Trophoblast cell (in vitro differentiated cells and primary cell): ENCODE measurements at regions not wholly inside any gene's neighbourhood (a gene's known extent, or its start where the extent isn't known, plus 50 kb on each side); places are given as distances from the start of the nearest gene placed in this dataset.

Experiments used
- DNase-seq, 2 donors: peaks; one replicate each; pipeline ENCODE4 v3.0.0-alpha.2; 2016
- H2AFZ ChIP-seq: 2 replicates; pipeline ENCODE4 v1.6.1; 2013; ENCODE audit warnings: low read length, moderate library complexity, mild to moderate bottlenecking; ENCODE audit not compliant: insufficient read depth, poor library complexity
- H2AK5ac ChIP-seq: 2 replicates; pipeline ENCODE4 v1.6.1; 2013; ENCODE audit warnings: mild to moderate bottlenecking, low read length
- H2BK120ac ChIP-seq: 2 replicates; pipeline ENCODE4 v1.6.1; 2013; ENCODE audit warnings: low read length, mild to moderate bottlenecking, moderate library complexity; ENCODE audit not compliant: insufficient read depth, poor library complexity
- H2BK12ac ChIP-seq: 2 replicates; pipeline ENCODE4 v1.6.1; 2013; ENCODE audit warnings: mild to moderate bottlenecking, low read length, moderate library complexity
- H2BK5ac ChIP-seq: 2 replicates; pipeline ENCODE4 v1.6.1; 2013; ENCODE audit warnings: low read length, low read depth, moderate library complexity, mild to moderate bottlenecking; ENCODE audit not compliant: poor library complexity
- H3K14ac ChIP-seq: 2 replicates; pipeline ENCODE4 v1.6.1; 2013; ENCODE audit warnings: mild to moderate bottlenecking, low read length
- H3K18ac ChIP-seq: 2 replicates; pipeline ENCODE4 v1.6.1; 2013; ENCODE audit warnings: mild to moderate bottlenecking, low read length
- H3K23ac ChIP-seq: 2 replicates; pipeline ENCODE4 v1.6.1; 2013; ENCODE audit warnings: low read length
- H3K27ac ChIP-seq: 2 replicates; pipeline ENCODE4 v1.5.1; 2013; ENCODE audit warnings: low read depth, mild to moderate bottlenecking, inconsistent platforms, low read length, moderate library complexity
- H3K27me3 ChIP-seq: 2 replicates; pipeline ENCODE4 v1.6.1; 2013; ENCODE audit warnings: inconsistent platforms, mild to moderate bottlenecking, low read length, moderate library complexity; ENCODE audit not compliant: insufficient read depth
- H3K36me3 ChIP-seq, 2 experiments: 1 replicate in 1 of 2; 2 replicates in 1 of 2; pipeline ENCODE4 v1.6.1; 2013; ENCODE audit warnings: low read length in 2 of 2, mild to moderate bottlenecking in 2 of 2, moderate library complexity in 1 of 2; ENCODE audit not compliant: insufficient read depth in 2 of 2, control insufficient read depth in 1 of 2
- H3K4ac ChIP-seq: 2 replicates; pipeline ENCODE4 v1.6.1; 2013; ENCODE audit warnings: low read depth, mild to moderate bottlenecking, low read length, moderate library complexity
- H3K4me1 ChIP-seq, 2 experiments: 1 replicate in 1 of 2; 2 replicates in 1 of 2; pipeline ENCODE4 v1.6.1; 2013; ENCODE audit warnings: low read length in 2 of 2, mild to moderate bottlenecking in 2 of 2, moderate library complexity in 1 of 2; ENCODE audit not compliant: insufficient read depth in 2 of 2, control insufficient read depth in 1 of 2
- H3K4me2 ChIP-seq: 2 replicates; pipeline ENCODE4 v1.6.1; 2013; ENCODE audit warnings: inconsistent platforms, mild to moderate bottlenecking, low read length, moderate library complexity
- H3K4me3 ChIP-seq: 2 replicates; pipeline ENCODE4 v1.5.1; 2013; ENCODE audit warnings: mild to moderate bottlenecking, low read depth, low read length, inconsistent platforms
- H3K79me1 ChIP-seq: one replicate; pipeline ENCODE4 v1.6.1; 2013; ENCODE audit warnings: low read length
- H3K79me2 ChIP-seq: 2 replicates; pipeline ENCODE4 v1.6.1; 2013; ENCODE audit warnings: low read length, mild to moderate bottlenecking; ENCODE audit not compliant: control insufficient read depth, insufficient read depth, poor library complexity
- H3K9ac ChIP-seq: 2 replicates; pipeline ENCODE4 v1.6.1; 2013; ENCODE audit warnings: mild to moderate bottlenecking, low read length
- H3K9me3 ChIP-seq: 2 replicates; pipeline ENCODE4 v1.6.1; 2013; ENCODE audit warnings: low read depth, mild to moderate bottlenecking, control low read depth, inconsistent platforms, low read length; ENCODE audit not compliant: insufficient read depth
- H4K12ac ChIP-seq: 2 replicates; pipeline ENCODE4 v1.6.1; 2013; ENCODE audit warnings: low read depth, mild to moderate bottlenecking, low read length, moderate library complexity
- H4K8ac ChIP-seq: 2 replicates; pipeline ENCODE4 v1.6.1; 2013; ENCODE audit warnings: low read depth, mild to moderate bottlenecking, low read length, moderate library complexity
- H4K91ac ChIP-seq: one replicate; pipeline ENCODE4 v1.6.1; 2013; ENCODE audit warnings: low read depth, mild to moderate bottlenecking, low read length, moderate library complexity
- WGBS: extraction: QIAGEN DNeasy Blood & Tissue Kit; methylation state at CpG from one replicate; pipeline ENCODE4 v1.1.7; 2013; ENCODE audit warnings: missing lambda C conversion rate; ENCODE audit not compliant: insufficient read length, insufficient coverage; ENCODE audit errors: extremely low coverage; 5-methylcytosine and 5-hydroxymethylcytosine counted together

- H3K79me1 ChIP-seq: no peaks in the 10 kb centered on the region
These were observed 907.3 kb upstream of the CITED2 start for GRCh38 chr6:140281767-140282166.

GRCh38 chr6:140281236-140281635 lies 906.8 kb upstream of the CITED2 start:
- no CpG with 5 or more reads among the region's 2 CpGs for WGBS

More at GRCh38 chr6:140281767-140282166, 907.3 kb upstream of the CITED2 start:
- H2BK120ac ChIP-seq: no peak overlapping the region
- no peak overlapping the region for H3K9ac ChIP-seq
- no peak overlapping the region for H3K18ac ChIP-seq
- no peak overlapping the region for H3K14ac ChIP-seq
- no peak overlapping the region for H4K8ac ChIP-seq
- no peaks in the 10 kb centered on the region for H3K79me2 ChIP-seq
- no peak overlapping the region for H3K4me3 ChIP-seq
- no peak overlapping the region for H3K23ac ChIP-seq
- no peak for DNase-seq
- H3K4me1 ChIP-seq: no peaks in the 10 kb centered on the region
- H3K4ac ChIP-seq: no peak overlapping the region
- no peaks in the 10 kb centered on the region for H3K27me3 ChIP-seq
- no peak overlapping the region for H2BK5ac ChIP-seq
- no peak overlapping the region for H3K4me2 ChIP-seq
- no peak overlapping the region for H2AK5ac ChIP-seq
- no peak overlapping the region for H2AFZ ChIP-seq
- no peak overlapping the region for H2BK12ac ChIP-seq
- no peaks in the 10 kb centered on the region for H3K36me3 ChIP-seq
- WGBS: no CpG with 5 or more reads among the region's 1 CpG
- no peaks in the 10 kb centered on the region for H3K9me3 ChIP-seq
- no peak overlapping the region for H4K91ac ChIP-seq
- H4K12ac ChIP-seq: no peak overlapping the region
- no peak overlapping the region for H3K27ac ChIP-seq

GRCh38 chr6:140276719-140277118 lies 902.3 kb upstream of the CITED2 start:
- no CpG with 5 or more reads among the region's 1 CpG for WGBS
- no peak overlapping the region for H3K27ac ChIP-seq
- no peak overlapping the region for H3K4me3 ChIP-seq
- no peak overlapping the region for H3K18ac ChIP-seq
- no peak overlapping the region for H2BK12ac ChIP-seq
- no peak overlapping the region for H3K4ac ChIP-seq
- H3K27me3 ChIP-seq: no peaks in the 10 kb centered on the region
- no peak overlapping the region for H2AK5ac ChIP-seq
- H3K36me3 ChIP-seq: no peaks in the 10 kb centered on the region
- H4K8ac ChIP-seq: no peak overlapping the region
- H2AFZ ChIP-seq: no peak overlapping the region
- no peak overlapping the region for H3K14ac ChIP-seq
- H3K4me1 ChIP-seq: no peaks in the 10 kb centered on the region
- no peak overlapping the region for H3K9ac ChIP-seq
- no peak overlapping the region for H3K23ac ChIP-seq
- H2BK5ac ChIP-seq: no peak overlapping the region
- no peaks in the 10 kb centered on the region for H3K79me2 ChIP-seq
- H3K9me3 ChIP-seq: no peaks in the 10 kb centered on the region
- H3K4me2 ChIP-seq: no peak overlapping the region
- H2BK120ac ChIP-seq: no peak overlapping the region
- H4K12ac ChIP-seq: no peak overlapping the region
- no peak overlapping the region for H4K91ac ChIP-seq
- no peak for DNase-seq
- no peaks in the 10 kb centered on the region for H3K79me1 ChIP-seq

More at GRCh38 chr6:140281236-140281635, 906.8 kb upstream of the CITED2 start:
- H3K4me2 ChIP-seq: no peak overlapping the region
- no peak overlapping the region for H2AFZ ChIP-seq
- peak; percentile 6 to 73 for DNase-seq
- no peak overlapping the region for H2BK5ac ChIP-seq
- H3K79me1 ChIP-seq: no peaks in the 10 kb centered on the region
- H3K4ac ChIP-seq: no peak overlapping the region
- H3K36me3 ChIP-seq: no peaks in the 10 kb centered on the region
- no peak overlapping the region for H3K23ac ChIP-seq
- no peak overlapping the region for H3K14ac ChIP-seq
- no peak overlapping the region for H4K8ac ChIP-seq
- H4K91ac ChIP-seq: no peak overlapping the region
- no peak overlapping the region for H3K9ac ChIP-seq
- H3K4me3 ChIP-seq: no peak overlapping the region
- no peaks in the 10 kb centered on the region for H3K79me2 ChIP-seq
- no peak overlapping the region for H2AK5ac ChIP-seq
- H2BK12ac ChIP-seq: no peak overlapping the region
- H3K4me1 ChIP-seq: no peaks in the 10 kb centered on the region
- no peak overlapping the region for H2BK120ac ChIP-seq
- H3K18ac ChIP-seq: no peak overlapping the region
- H3K27me3 ChIP-seq: no peaks in the 10 kb centered on the region
- H3K9me3 ChIP-seq: no peaks in the 10 kb centered on the region
- no peak overlapping the region for H4K12ac ChIP-seq
- H3K27ac ChIP-seq: no peak overlapping the region

- H3K4me3 ChIP-seq: no peak overlapping the region
- H2BK5ac ChIP-seq: no peak overlapping the region
- no peak overlapping the region for H3K4me2 ChIP-seq
- no peak overlapping the region for H2AK5ac ChIP-seq
- no peak overlapping the region for H3K23ac ChIP-seq
- H3K79me2 ChIP-seq: no peaks in the 10 kb centered on the region
- no peak overlapping the region for H2BK12ac ChIP-seq
- H3K14ac ChIP-seq: no peak overlapping the region
- WGBS: no CpG with 5 or more reads among the region's 1 CpG
- no peak overlapping the region for H4K91ac ChIP-seq
- no peak overlapping the region for H4K12ac ChIP-seq
- H3K9ac ChIP-seq: no peak overlapping the region
- H3K4ac ChIP-seq: no peak overlapping the region
- H3K27me3 ChIP-seq: no peaks in the 10 kb centered on the region
- no peak overlapping the region for H4K8ac ChIP-seq
- H3K79me1 ChIP-seq: no peaks in the 10 kb centered on the region
- H3K4me1 ChIP-seq: no peaks in the 10 kb centered on the region
- H3K36me3 ChIP-seq: no peaks in the 10 kb centered on the region
- no peaks in the 10 kb centered on the region for H3K9me3 ChIP-seq
- no peak overlapping the region for H2AFZ ChIP-seq
- H3K18ac ChIP-seq: no peak overlapping the region
- H2BK120ac ChIP-seq: no peak overlapping the region
- DNase-seq: no peak
- H3K27ac ChIP-seq: no peak overlapping the region
These were observed 901.7 kb upstream of the CITED2 start for GRCh38 chr6:140276133-140276532.
